Stomach (tissue), 6 donors: ENCODE measurements at regions not wholly inside any gene's neighbourhood (a gene's known extent, or its start where the extent isn't known, plus 50 kb on each side); places are given as distances from the start of the nearest gene placed in this dataset.

ENCODE experiments used
- DNase-seq, 2 donors: peaks; one replicate each; pipeline versions ENCODE4 v3.0.0 to v3.0.0-alpha.2; 2013 to 2019
- H3K27ac ChIP-seq, 5 donors: fragments of 200-600 bp in 4 of 5; sonication (generic) in 4 of 5; one replicate each; pipeline ENCODE4 v1.5.1; 2013 to 2019; ENCODE audit warnings: mild to moderate bottlenecking in 1 of 5, moderate library complexity in 1 of 5
- H3K27me3 ChIP-seq, 3 donors: fragments of 200-600 bp; sonication (generic); one replicate each; pipeline ENCODE4 v1.5.1; 2017 to 2019; ENCODE audit warnings: mixed run types in 1 of 3
- H3K36me3 ChIP-seq, 4 donors: fragments of 200-600 bp; sonication (generic); 1 replicate in 3 of 4; 2 replicates in 1 of 4; pipeline ENCODE4 v1.5.1; 2016 to 2019
- H3K4me1 ChIP-seq, 4 donors: fragments of 200-600 bp; sonication (generic); one replicate each; pipeline ENCODE4 v1.5.1; 2016 to 2019
- H3K4me3 ChIP-seq, 4 donors: fragments of 200-600 bp; sonication (generic) in 3 of 4; one replicate each; pipeline ENCODE4 v1.5.1; 2016 to 2019; ENCODE audit warnings: mild to moderate bottlenecking in 1 of 4
- H3K9me3 ChIP-seq, 4 donors: fragments of 200-600 bp; sonication (generic); one replicate each; pipeline ENCODE4 v1.5.1; 2016 to 2019
- CTCF ChIP-seq, 7 experiments: fragments of 450-650 bp in 4 of 7; fragments of 200-600 bp in 3 of 7; sonication (generic) in 3 of 7; IDR thresholded peaks; one replicate each; pipeline ENCODE4 v1.5.1; 2016 to 2019; ENCODE audit warnings: antibody characterized with exemption in 7 of 7, control low read depth in 2 of 7, mild to moderate bottlenecking in 1 of 7
- EP300 ChIP-seq: sonication (generic); formaldehyde crosslinking; IDR thresholded peaks from one replicate; pipeline ENCODE4 v1.6.1; 2017; ENCODE audit warnings: antibody characterized with exemption
- POLR2A ChIP-seq, 4 donors: fragments of 450-650 bp; IDR thresholded peaks; one replicate each; pipeline ENCODE4 v1.6.1; 2016; ENCODE audit warnings: antibody characterized with exemption in 4 of 4, control low read depth in 2 of 4, mild to moderate bottlenecking in 1 of 4, moderate library complexity in 1 of 4
- POLR2AphosphoS5 ChIP-seq, 3 donors: sonication (generic); formaldehyde crosslinking; IDR thresholded peaks; one replicate each; pipeline ENCODE4 v1.6.1; 2016; ENCODE audit warnings: antibody characterized with exemption in 3 of 3
- intact Hi-C: fragments of 100-400 bp; cut with DNase I; formaldehyde crosslinking; loops from one replicate; pipeline ENCODE4 v1.15.1; 2023; ENCODE audit warnings: low total_unique reads
- donor health status: Bipolar disorder and iron deficiency.

GRCh38 chr3:137958636-137959035 lies 51.3 kb upstream of the CLDN18 start:
- H3K27me3 ChIP-seq, result no peaks in the 10 kb centered on the region
- H3K27ac ChIP-seq, result no peak overlapping the region
- no peak for TF ChIP-seq POLR2AphosphoS5 (IDR thresholded peaks at IDR 0.05)
- no peak for TF ChIP-seq POLR2A (IDR thresholded peaks at IDR 0.05)
- no peak for TF ChIP-seq EP300
- TF ChIP-seq CTCF (IDR thresholded peaks at IDR 0.05), result no peak
- H3K36me3 ChIP-seq, result no peaks in the 10 kb centered on the region
- DNase-seq, result no peak
- H3K4me1 ChIP-seq, result no peaks in the 10 kb centered on the region
- H3K4me3 ChIP-seq, result no peak overlapping the region
- intact Hi-C loops, result no loop called here
- peaks cover 0 to 9% (median 0%) of the 10 kb centered on the region in 4 donors for H3K9me3 ChIP-seq
